ENCODE measurements at regions not wholly inside any gene's neighbourhood (a gene's known extent, or its start where the extent isn't known, plus 50 kb on each side); places are given as distances from the start of the nearest gene placed in this dataset.

- POLR2A ChIA-PET, result no interaction called here
- no peak overlapping the region for H3K27ac ChIP-seq
- 19% methylated on average over 9 of the region's 9 CpGs for WGBS (ENCODE audit: missing lambda C conversion rate)
- FAIRE-seq (no peak), DNase-seq (ENCODE audit: low read depth in 1 of 2, low spot score in 1 of 2) (no peak), ATAC-seq (no peak)
- CTCF ChIA-PET, result interaction anchor here (1.3 kb wide), 1 partner anchor 18 kb away, joined by 4 read pairs; no protein-coding TSS in a partner anchor
- H3K9me3 ChIP-seq, result no peaks in the 10 kb centered on the region
- H3K4me2 ChIP-seq, result no peak overlapping the region
- TF ChIP-seq REST (IDR thresholded peaks at IDR 0.05) (no peak), E2F6 (IDR thresholded peaks at IDR 0.05; ENCODE audit: borderline replicate concordance, low read depth) (no peak), HES2 (IDR thresholded peaks at IDR 0.05) (no peak), SREBF2 (IDR thresholded peaks at IDR 0.05) (no peak), JUNB (IDR thresholded peaks at IDR 0.05) (no peak), KDM5A (IDR thresholded peaks at IDR 0.05) (no peak), MAFK (IDR thresholded peaks at IDR 0.05; ENCODE audit: partially characterized antibody) (no peak), BCL3 (IDR thresholded peaks at IDR 0.05) (no peak), ZNF302 (CRISPR knock-in tag; IDR thresholded peaks at IDR 0.05) (no peak)
- no peaks in the 10 kb centered on the region for H3K4me1 ChIP-seq
- no peak overlapping the region for H3K4me3 ChIP-seq
These were observed 300.7 kb downstream of the USP46 start for GRCh38 chr4:52358366-52358765.

- no peak for DNase-seq (ENCODE audit: low read depth in 1 of 2, low spot score in 1 of 2)
- no peaks in the 10 kb centered on the region for H3K4me1 ChIP-seq
- no peak overlapping the region for H3K27ac ChIP-seq
- ChIA-PET CTCF (interaction anchor here (0.6 to 1.3 kb wide), 2 partner anchors 17 to 1352 kb away, joined by 4 read pairs; no protein-coding TSS in a partner anchor), POLR2A (no interaction called here)
- 40% methylated on average over 1 of the region's 1 CpG for WGBS (ENCODE audit: missing lambda C conversion rate)
- no peak for FAIRE-seq
- H3K4me3 ChIP-seq, result no peak overlapping the region
- ATAC-seq, result no peak
- no peak overlapping the region for H3K4me2 ChIP-seq
- no peak for TF ChIP-seq FOXS1 (CRISPR knock-in tag; IDR thresholded peaks at IDR 0.05)
- TF ChIP-seq JUNB (IDR thresholded peaks at IDR 0.05), result no peak
- no peak for TF ChIP-seq CTCF (IDR thresholded peaks at IDR 0.05)
- no peak for TF ChIP-seq CBX2 (IDR thresholded peaks at IDR 0.05; ENCODE audit: borderline replicate concordance, low read depth)
- no peak for TF ChIP-seq FOSB (CRISPR knock-in tag; IDR thresholded peaks at IDR 0.05)
- no peak for TF ChIP-seq ELK1 (IDR thresholded peaks at IDR 0.05; ENCODE audit: low read depth, low read length)
- TF ChIP-seq CEBPB (IDR thresholded peaks at IDR 0.05), result no peak
- TF ChIP-seq SREBF2 (IDR thresholded peaks at IDR 0.05), result no peak
- no peaks in the 10 kb centered on the region for H3K9me3 ChIP-seq
These were observed 300.2 kb downstream of the USP46 start for GRCh38 chr4:52358883-52359321.
